Small intestine (tissue), 7 donors: ENCODE measurements at regions not wholly inside any gene's neighbourhood (a gene's known extent, or its start where the extent isn't known, plus 50 kb on each side); places are given as distances from the start of the nearest gene placed in this dataset.

Source experiments
- DNase-seq, 2 donors: peaks; one replicate each; pipeline versions ENCODE4 v3.0.0 to v3.0.0-alpha.2; 2013
- FAIRE-seq: peaks from 2 replicates; lab custom pipeline; 2012; peaks lifted over from hg19 to GRCh38; lab: Jason Lieb, UNC
- H3K27ac ChIP-seq, 3 donors: one replicate each; pipeline ENCODE4 v1.5.1; 2013; ENCODE audit warnings: low read length in 2 of 3, mild to moderate bottlenecking in 2 of 3, control low read depth in 1 of 3, inconsistent platforms in 1 of 3, low read depth in 1 of 3, moderate library complexity in 1 of 3
- H3K27me3 ChIP-seq, 3 donors: one replicate each; pipeline ENCODE4 v1.6.1; 2013; ENCODE audit warnings: low read length in 3 of 3, inconsistent platforms in 1 of 3; ENCODE audit not compliant: control insufficient read depth in 3 of 3, insufficient read depth in 3 of 3
- H3K36me3 ChIP-seq, 3 donors: one replicate each; pipeline ENCODE4 v1.6.1; 2013; ENCODE audit warnings: low read length in 3 of 3, inconsistent platforms in 1 of 3, low read depth in 1 of 3, mild to moderate bottlenecking in 1 of 3, moderate library complexity in 1 of 3; ENCODE audit not compliant: control insufficient read depth in 3 of 3, insufficient read depth in 2 of 3
- H3K4me1 ChIP-seq, 3 donors: one replicate each; pipeline ENCODE4 v1.6.1; 2013; ENCODE audit warnings: low read length in 2 of 3, inconsistent platforms in 1 of 3, low read depth in 1 of 3, mild to moderate bottlenecking in 1 of 3, moderate library complexity in 1 of 3; ENCODE audit not compliant: control insufficient read depth in 3 of 3, insufficient read depth in 2 of 3
- H3K4me3 ChIP-seq, 3 donors: one replicate each; pipeline ENCODE4 v1.5.1; 2013; ENCODE audit warnings: low read length in 3 of 3, control low read depth in 1 of 3, inconsistent platforms in 1 of 3, low read depth in 1 of 3, mild to moderate bottlenecking in 1 of 3, moderate library complexity in 1 of 3
- H3K9me3 ChIP-seq, 2 donors: one replicate each; pipeline ENCODE4 v1.6.1; 2013; ENCODE audit warnings: low read depth in 1 of 2, low read length in 1 of 2; ENCODE audit not compliant: control insufficient read depth in 2 of 2, insufficient read depth in 1 of 2
- WGBS, 3 donors: extraction: QIAGEN DNeasy Blood & Tissue Kit; methylation state at CpG; one replicate each; pipeline ENCODE4 v1.1.7; 2013; 5-methylcytosine and 5-hydroxymethylcytosine counted together
- donor health status: healthy with polysubstance abuse.
- donor health status: control.
- donor health status: control.
- donor health status: Bipolar disorder and iron deficiency.
- donor health status: healthy.

- 65 to 77% (median 70%) methylated on average over 4 of the region's 4 CpGs for WGBS, 3 donors
- no peak for FAIRE-seq
- H3K4me3 ChIP-seq, result no peak overlapping the region
- no peaks in the 10 kb centered on the region for H3K27me3 ChIP-seq
- H3K4me1 ChIP-seq, result no peaks in the 10 kb centered on the region
- H3K36me3 ChIP-seq, result no peaks in the 10 kb centered on the region
- H3K27ac ChIP-seq, result no peak overlapping the region
- no peak for DNase-seq
- no peaks in the 10 kb centered on the region for H3K9me3 ChIP-seq
Measured at GRCh38 chr20:40765814-40766480, 76.9 kb upstream of the MAFB start.

DNA sequence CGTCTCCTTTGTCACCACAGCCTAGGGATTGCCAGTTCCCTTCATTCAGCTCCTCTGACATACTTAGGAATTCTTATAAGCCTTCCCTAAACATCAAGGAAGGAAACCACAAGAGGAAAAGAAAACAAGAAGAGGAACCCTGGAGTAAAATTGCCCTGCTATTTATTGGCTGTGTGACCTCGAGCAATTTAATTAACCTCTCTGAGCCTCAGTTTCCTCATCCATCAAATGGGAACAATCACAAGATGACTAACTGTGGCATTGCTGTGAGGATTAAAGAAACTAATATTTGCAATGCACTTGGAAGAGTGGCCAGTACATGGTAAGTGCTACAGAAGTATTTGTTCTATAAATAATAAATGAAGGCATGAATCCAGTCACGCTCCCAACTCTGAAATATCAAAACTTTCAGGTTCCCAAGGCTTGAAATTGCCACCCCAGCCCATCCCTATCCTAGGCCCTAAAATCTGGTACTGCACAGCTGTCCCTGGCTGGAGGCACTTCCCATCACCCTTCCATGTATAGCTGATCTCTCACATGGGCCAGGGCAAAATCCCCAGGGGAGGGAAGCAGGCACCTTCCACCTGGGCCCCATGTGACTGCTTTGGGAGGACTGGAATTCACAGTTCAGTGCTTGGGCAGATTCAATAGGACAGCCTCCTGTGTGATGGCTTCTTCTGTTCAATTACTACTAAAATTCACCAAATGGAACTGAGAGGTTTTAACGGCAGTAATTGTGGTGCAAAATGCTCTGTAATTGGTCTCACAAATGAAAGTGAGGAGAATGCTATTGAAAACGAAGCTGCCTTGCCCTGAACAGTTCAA lies 78.0 kb upstream of the MAFB start:
- Histone ChIP-seq H3K27me3 (no peaks in the 10 kb centered on the region), H3K4me3 (no peak overlapping the region), H3K9me3 (no peaks in the 10 kb centered on the region), H3K27ac (no peak overlapping the region), H3K4me1 (no peaks in the 10 kb centered on the region), H3K36me3 (no peaks in the 10 kb centered on the region)
- WGBS, 3 donors, result 56 to 70% (median 60%) methylated on average over 5 of the region's 5 CpGs
- FAIRE-seq (no peak), DNase-seq (no peak)

DNA sequence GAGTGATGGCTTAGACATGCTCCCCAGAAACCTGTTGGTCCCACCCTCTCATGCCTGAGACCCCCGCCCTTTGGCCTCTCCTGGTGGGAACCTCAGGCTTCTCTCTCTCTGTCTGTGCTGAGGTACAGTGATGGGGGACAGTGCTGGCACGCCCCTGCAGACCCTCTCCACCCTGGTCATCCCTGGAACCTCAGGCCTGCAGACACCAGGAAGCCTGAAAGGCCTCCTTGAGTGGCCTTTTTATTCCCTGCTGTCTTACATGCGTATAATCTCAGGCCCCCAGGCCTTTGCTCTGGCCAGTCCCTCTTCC lies 78.5 kb upstream of the MAFB start:
- no peaks in the 10 kb centered on the region for H3K9me3 ChIP-seq
- DNase-seq (no peak), FAIRE-seq (no peak)
- no peak overlapping the region for H3K27ac ChIP-seq
- H3K36me3 ChIP-seq, result no peaks in the 10 kb centered on the region
- H3K4me1 ChIP-seq, result no peaks in the 10 kb centered on the region
- H3K27me3 ChIP-seq, result no peaks in the 10 kb centered on the region
- H3K4me3 ChIP-seq, result no peak overlapping the region
- 62 to 81% (median 65%) methylated on average over 3 of the region's 3 CpGs for WGBS, 3 donors

GRCh38 chr20:40768105-40768504 lies 79.1 kb upstream of the MAFB start:
- Histone ChIP-seq H3K4me3 (no peak overlapping the region), H3K9me3 (no peaks in the 10 kb centered on the region), H3K27ac (no peak overlapping the region), H3K36me3 (no peaks in the 10 kb centered on the region), H3K27me3 (no peaks in the 10 kb centered on the region), H3K4me1 (no peaks in the 10 kb centered on the region)
- DNase-seq (no peak), FAIRE-seq (no peak)
- 64 to 86% (median 67%) methylated on average over 3 of the region's 3 CpGs for WGBS, 3 donors

DNA sequence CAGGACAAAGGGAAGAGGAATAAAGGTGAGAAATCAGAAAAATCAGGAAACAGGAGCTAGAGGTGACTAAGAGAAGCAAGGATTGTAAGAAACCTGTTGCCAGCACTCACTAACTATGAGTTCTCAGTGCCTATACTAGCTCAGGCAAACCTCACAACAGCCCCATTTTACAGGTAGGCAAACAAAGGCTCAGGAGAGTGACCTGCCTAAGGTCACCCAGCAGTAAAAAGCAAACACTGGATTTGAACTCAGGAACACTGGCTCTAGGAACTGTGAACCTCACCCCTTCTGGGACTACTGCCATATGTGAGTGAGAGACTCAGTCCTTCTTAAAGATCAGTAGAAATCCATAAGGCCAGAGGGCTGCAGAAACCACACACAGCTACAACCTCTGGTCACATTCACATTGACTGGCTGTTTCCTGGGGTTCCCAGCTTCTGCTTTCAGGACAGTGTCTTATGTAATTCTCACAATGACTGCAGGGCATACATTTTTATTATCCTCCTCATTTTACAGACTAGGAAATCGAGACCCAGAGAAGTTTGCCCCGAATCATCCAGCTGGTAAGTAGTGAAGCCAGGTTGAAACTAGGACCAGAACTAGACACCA lies 80.7 kb upstream of the MAFB start:
- FAIRE-seq (no peak), DNase-seq (no peak)
- Histone ChIP-seq H3K36me3 (no peaks in the 10 kb centered on the region), H3K27ac (no peak overlapping the region), H3K27me3 (no peaks in the 10 kb centered on the region), H3K9me3 (no peaks in the 10 kb centered on the region), H3K4me1 (no peaks in the 10 kb centered on the region), H3K4me3 (no peak overlapping the region)
- 73 to 80% (median 77%) methylated on average over 2 of the region's 2 CpGs for WGBS, 3 donors

- Histone ChIP-seq H3K36me3 (no peaks in the 10 kb centered on the region), H3K4me3 (no peak overlapping the region), H3K9me3 (no peaks in the 10 kb centered on the region), H3K27me3 (no peaks in the 10 kb centered on the region), H3K4me1 (no peaks in the 10 kb centered on the region), H3K27ac (no peak overlapping the region)
- DNase-seq (no peak), FAIRE-seq (no peak)
- WGBS, 3 donors, result 60 to 68% (median 61%) methylated on average over 13 of the region's 13 CpGs
Measured at GRCh38 chr20:40770564-40771307, 81.7 kb upstream of the MAFB start.

GRCh38 chr20:40771308-40771610 lies 82.2 kb upstream of the MAFB start:
- 65 to 71% (median 68%) methylated on average over 4 of the region's 4 CpGs for WGBS, 3 donors
- no peaks in the 10 kb centered on the region for H3K36me3 ChIP-seq
- no peak overlapping the region for H3K4me3 ChIP-seq
- DNase-seq, result no peak
- no peaks in the 10 kb centered on the region for H3K4me1 ChIP-seq
- H3K9me3 ChIP-seq, result no peaks in the 10 kb centered on the region
- H3K27ac ChIP-seq, result no peak overlapping the region
- FAIRE-seq, result no peak
- H3K27me3 ChIP-seq, result no peaks in the 10 kb centered on the region

DNA sequence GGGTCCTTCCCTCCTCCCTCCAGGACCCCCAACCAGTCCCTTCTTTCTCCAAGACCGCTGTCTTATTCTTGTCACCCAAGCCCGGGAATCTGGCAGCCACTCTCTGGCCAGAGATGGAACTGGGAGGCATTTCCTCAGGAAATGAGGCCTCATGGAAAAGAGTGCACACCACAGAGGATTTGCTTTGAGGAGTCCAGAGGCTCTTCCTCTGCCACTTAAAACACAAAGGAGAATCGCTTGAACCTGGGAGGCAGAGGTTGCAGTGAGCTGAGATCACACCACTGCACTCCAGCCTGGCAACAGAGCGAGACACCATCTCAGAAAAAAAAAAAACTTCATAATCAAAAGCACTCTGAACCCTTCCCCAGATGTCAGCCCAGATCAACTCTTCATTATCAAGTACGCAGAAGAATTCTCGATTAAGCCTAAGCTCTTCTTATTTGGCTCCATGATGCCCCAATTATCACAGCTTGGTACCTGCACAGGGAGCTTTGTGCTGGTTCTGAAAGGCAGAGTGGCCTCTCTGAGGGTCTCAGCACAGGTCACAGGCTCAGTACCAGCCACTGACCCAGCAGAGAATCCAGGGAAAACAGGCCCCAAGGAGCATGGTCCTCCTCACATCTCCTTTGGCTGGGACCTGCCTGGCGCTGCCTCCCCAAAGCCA lies 82.9 kb upstream of the MAFB start:
- WGBS, 3 donors, result 80 to 89% (median 85%) methylated on average over 7 of the region's 7 CpGs

More for the DNA sequence above, 82.9 kb upstream of the MAFB start:
- H3K4me3 ChIP-seq, result no peak overlapping the region
- no peaks in the 10 kb centered on the region for H3K27me3 ChIP-seq
- no peak for FAIRE-seq
- H3K4me1 ChIP-seq, result no peaks in the 10 kb centered on the region
- no peaks in the 10 kb centered on the region for H3K9me3 ChIP-seq
- no peak overlapping the region for H3K27ac ChIP-seq
- H3K36me3 ChIP-seq, result no peaks in the 10 kb centered on the region
- no peak for DNase-seq
